H1 (cell line): ENCODE measurements at regions not wholly inside any gene's neighbourhood (a gene's known extent, or its start where the extent isn't known, plus 50 kb on each side); places are given as distances from the start of the nearest gene placed in this dataset.

Experiments used
- CTCF ChIA-PET: fragments of 300-600 bp; sonication (Branson Sonifier 250); formaldehyde crosslinking; loops from one replicate; lab custom pipeline; 2021; ENCODE audit not compliant: partially characterized antibody; lab: Charles Lee
- POLR2A ChIA-PET: fragments of 300-600 bp; sonication (Branson Sonifier 250); formaldehyde crosslinking; loops from one replicate; lab custom pipeline; 2021; ENCODE audit warnings: inconsistent platforms; ENCODE audit not compliant: partially characterized antibody; lab: Charles Lee
- DNase-seq, 2 experiments: peaks; one replicate each; pipeline versions ENCODE4 v3.0.0 to v3.0.0-alpha.2; 2010 to 2022; ENCODE audit warnings: low spot score in 2 of 2, low read depth in 1 of 2, mixed read lengths in 1 of 2
- FAIRE-seq: peaks from 2 replicates; lab custom pipeline; 2011; peaks lifted over from hg19 to GRCh38; lab: Jason Lieb, UNC
- H2AFZ ChIP-seq: 2 replicates; pipeline ENCODE4 v1.8.1; 2012; ENCODE audit warnings: low read length, inconsistent platforms
- H2AK5ac ChIP-seq: 2 replicates; pipeline ENCODE4 v1.6.1; 2013; ENCODE audit warnings: low read depth, low read length
- H2BK120ac ChIP-seq: replicated peaks from 2 replicates; pipeline ENCODE3; 2013; ENCODE audit warnings: low read depth, low read length, inconsistent platforms
- H2BK12ac ChIP-seq: 2 replicates; pipeline ENCODE4 v1.6.1; 2013; ENCODE audit warnings: low read depth, low read length
- H2BK15ac ChIP-seq: 2 replicates; pipeline ENCODE4 v1.6.1; 2013; ENCODE audit warnings: low read length
- H2BK20ac ChIP-seq: 2 replicates; pipeline ENCODE4 v1.6.1; 2013; ENCODE audit warnings: low read length
- H2BK5ac ChIP-seq: 2 replicates; pipeline ENCODE4 v1.6.1; 2013; ENCODE audit warnings: low read depth, low read length
- H3K14ac ChIP-seq: 2 replicates; pipeline ENCODE4 v1.6.1; 2013; ENCODE audit warnings: inconsistent platforms; ENCODE audit not compliant: insufficient read length
- H3K18ac ChIP-seq: 2 replicates; pipeline ENCODE4 v1.6.1; 2013; ENCODE audit warnings: low read length; ENCODE audit errors: extremely low read depth
- H3K23ac ChIP-seq: 2 replicates; pipeline ENCODE4 v1.6.1; 2013; ENCODE audit warnings: inconsistent platforms; ENCODE audit not compliant: insufficient read length
- H3K23me2 ChIP-seq: 2 replicates; pipeline ENCODE4 v1.6.1; 2013; ENCODE audit warnings: low read depth, low read length
- H3K27ac ChIP-seq: 2 replicates; pipeline ENCODE4 v1.6.1; 2011; ENCODE audit warnings: low read depth, low read length, inconsistent platforms
- H3K27me3 ChIP-seq, 4 experiments: replicated peaks in 1 of 4; 1 replicate in 1 of 4; 2 replicates in 3 of 4; pipeline versions ENCODE4 v1.6.1 to v1.8.1; 2011 to 2013; ENCODE audit warnings: low read length in 3 of 4, mild to moderate bottlenecking in 3 of 4, inconsistent platforms in 2 of 4, mixed read lengths in 2 of 4, moderate library complexity in 1 of 4; ENCODE audit not compliant: control insufficient read depth in 3 of 4, insufficient read depth in 3 of 4; ENCODE audit errors: extremely low read depth in 1 of 4
- H3K36me3 ChIP-seq, 4 experiments: 2 replicates each; pipeline versions ENCODE4 v1.6.1 to v1.8.1; 2011 to 2013; ENCODE audit warnings: mild to moderate bottlenecking in 4 of 4, low read length in 3 of 4, moderate library complexity in 2 of 4, control low read depth in 1 of 4, inconsistent platforms in 1 of 4; ENCODE audit not compliant: insufficient read depth in 4 of 4, control insufficient read depth in 2 of 4
- H3K4ac ChIP-seq: replicated peaks from 2 replicates; pipeline ENCODE3; 2013; ENCODE audit warnings: low read length, low read depth, mixed read lengths, inconsistent platforms; ENCODE audit not compliant: insufficient read length
- H3K4me1 ChIP-seq, 4 experiments: replicated peaks in 1 of 4; 1 replicate in 1 of 4; 2 replicates in 3 of 4; pipeline versions ENCODE4 v1.6.1 to v1.8.1; 2011 to 2013; ENCODE audit warnings: low read length in 3 of 4, inconsistent platforms in 2 of 4, mixed read lengths in 1 of 4; ENCODE audit not compliant: insufficient read depth in 4 of 4, control insufficient read depth in 3 of 4
- H3K4me2 ChIP-seq, 2 experiments: 2 replicates each; pipeline versions ENCODE4 v1.6.1 to v1.8.1; 2011 to 2013; ENCODE audit warnings: low read depth in 2 of 2, low read length in 2 of 2, control low read depth in 1 of 2, inconsistent platforms in 1 of 2, mild to moderate bottlenecking in 1 of 2; ENCODE audit not compliant: insufficient read depth in 1 of 2
- H3K4me3 ChIP-seq, 4 experiments: fragments of 200-600, 300-600 bp in 1 of 4; sonication (generic), shearing (Covaris generic), sonication (Bioruptor Twin) in 1 of 4; 2 replicates each; pipeline versions ENCODE4 v1.5.1 to v1.8.1; 2011 to 2016; ENCODE audit warnings: low read length in 4 of 4, low read depth in 3 of 4, control low read depth in 2 of 4, inconsistent platforms in 2 of 4, mild to moderate bottlenecking in 2 of 4, mixed read lengths in 1 of 4, moderate library complexity in 1 of 4; ENCODE audit not compliant: insufficient read depth in 2 of 4; ENCODE audit errors: extremely low read depth in 1 of 4
- H3K56ac ChIP-seq: replicated peaks from 2 replicates; pipeline ENCODE3; 2013; ENCODE audit warnings: low read depth, mild to moderate bottlenecking, mixed read lengths, low read length, inconsistent platforms; ENCODE audit not compliant: insufficient read length
- H3K79me1 ChIP-seq: 2 replicates; pipeline ENCODE4 v1.6.1; 2013; ENCODE audit warnings: low read depth, low read length, control low read depth
- H3K79me2 ChIP-seq, 2 experiments: 2 replicates each; pipeline versions ENCODE4 v1.6.1 to v1.8.1; 2012 to 2013; ENCODE audit warnings: low read length in 2 of 2, mild to moderate bottlenecking in 2 of 2, inconsistent platforms in 1 of 2; ENCODE audit not compliant: insufficient read depth in 2 of 2, control insufficient read depth in 1 of 2
- H3K9ac ChIP-seq, 4 experiments: replicated peaks in 1 of 4; 1 replicate in 1 of 4; 2 replicates in 3 of 4; pipeline versions ENCODE4 v1.6.1 to v1.8.1; 2011 to 2013; ENCODE audit warnings: low read depth in 3 of 4, low read length in 3 of 4, control low read depth in 2 of 4, mild to moderate bottlenecking in 2 of 4, moderate library complexity in 2 of 4, inconsistent platforms in 1 of 4; ENCODE audit errors: extremely low read depth in 1 of 4
- H3K9me3 ChIP-seq, 2 experiments: 2 replicates each; pipeline versions ENCODE4 v1.6.1 to v1.8.1; 2012 to 2013; ENCODE audit warnings: mild to moderate bottlenecking in 2 of 2, moderate library complexity in 2 of 2, control low read depth in 1 of 2, inconsistent platforms in 1 of 2, low read depth in 1 of 2, low read length in 1 of 2, mixed read lengths in 1 of 2; ENCODE audit not compliant: insufficient read depth in 2 of 2
- H4K20me1 ChIP-seq, 2 experiments: replicated peaks in 1 of 2; 2 replicates each; pipeline versions ENCODE3 to v1.8.1; 2011 to 2013; ENCODE audit warnings: inconsistent platforms in 2 of 2, low read length in 2 of 2, mild to moderate bottlenecking in 1 of 2; ENCODE audit not compliant: insufficient read depth in 2 of 2, control insufficient read depth in 1 of 2
- H4K5ac ChIP-seq: 2 replicates; pipeline ENCODE4 v1.6.1; 2013; ENCODE audit warnings: low read length, low read depth, mixed read lengths, inconsistent platforms; ENCODE audit not compliant: insufficient read length
- H4K8ac ChIP-seq: 2 replicates; pipeline ENCODE4 v1.8.0; 2013; ENCODE audit warnings: mild to moderate bottlenecking, moderate library complexity, low read length, inconsistent platforms; ENCODE audit not compliant: insufficient read depth; ENCODE audit errors: extremely low read depth
- H4K91ac ChIP-seq: replicated peaks from 2 replicates; pipeline ENCODE3; 2013; ENCODE audit warnings: low read length, mixed read lengths, inconsistent platforms; ENCODE audit not compliant: insufficient read length
- BCL11A ChIP-seq, 2 experiments: IDR thresholded peaks; one replicate each; pipeline ENCODE4 v1.6.1; 2011; ENCODE audit warnings: low read depth in 2 of 2, low read length in 2 of 2, mild to moderate bottlenecking in 2 of 2
- EZH2 ChIP-seq: fragments of 200-600 bp; sonication (generic); IDR thresholded peaks from 2 replicates; pipeline ENCODE4 v1.7.1; 2012; ENCODE audit warnings: low read depth, mild to moderate bottlenecking, moderate library complexity, low read length, inconsistent platforms; ENCODE audit not compliant: severe bottlenecking
- POLR2AphosphoS5 ChIP-seq: IDR thresholded peaks from 2 replicates; pipeline ENCODE4 v1.6.1; 2011; ENCODE audit warnings: low read depth, low read length
- RBBP5 ChIP-seq: IDR thresholded peaks from 2 replicates; pipeline ENCODE4 v1.7.1; 2012; ENCODE audit warnings: low read depth, mild to moderate bottlenecking, inconsistent platforms, low read length, moderate library complexity, borderline replicate concordance
- RXRA ChIP-seq: IDR thresholded peaks from 2 replicates; pipeline ENCODE4 v1.6.1; 2011; ENCODE audit warnings: low read depth, mild to moderate bottlenecking, low read length, moderate library complexity; ENCODE audit not compliant: insufficient read depth
- USF2 ChIP-seq: IDR thresholded peaks from 2 replicates; pipeline ENCODE4 v1.6.1; 2011; ENCODE audit warnings: low read length, improper control_type of control experiment
- WGBS, 2 experiments: shearing (Covaris generic) in 1 of 2; methylation state at CpG; one replicate each; pipeline versions ENCODE4 v1.1.6 to v1.1.7; 2013 to 2015; ENCODE audit warnings: low lambda C conversion rate in 2 of 2, mixed read lengths in 2 of 2, inconsistent platforms in 1 of 2, low coverage in 1 of 2, missing lambda C conversion rate in 1 of 2; ENCODE audit not compliant: insufficient replicate concordance in 2 of 2, insufficient coverage in 1 of 2, insufficient read length in 1 of 2; ENCODE audit errors: extremely low coverage in 1 of 2, missing lambda C conversion rate in 1 of 2; 5-methylcytosine and 5-hydroxymethylcytosine counted together

DNA sequence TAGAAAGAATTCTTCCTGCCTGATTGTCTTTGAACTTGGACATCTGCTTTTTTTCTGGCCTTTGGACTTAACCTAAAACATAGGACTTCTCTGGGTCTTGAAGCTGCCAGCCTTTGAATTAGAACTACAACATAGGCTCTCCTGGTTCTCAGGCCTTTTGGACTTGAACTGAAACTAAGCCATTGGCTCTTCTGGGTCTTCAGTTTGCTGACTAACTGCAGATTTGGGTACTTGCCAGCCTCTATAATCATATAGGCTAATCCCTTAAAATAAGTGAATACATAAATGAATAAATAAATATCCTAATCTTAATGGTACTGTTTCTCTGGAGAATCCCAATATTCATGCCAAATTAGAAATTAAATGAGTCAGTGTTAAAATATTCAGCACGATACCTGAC lies 473.4 kb upstream of the PAPPA start:
- Histone ChIP-seq H3K23ac (no peak overlapping the region), H3K79me1 (no peaks in the 10 kb centered on the region), H3K4me3 (no peak overlapping the region), H3K18ac (no peak overlapping the region), H3K23me2 (no peaks in the 10 kb centered on the region), H3K4ac (no peak overlapping the region), H3K36me3 (no peaks in the 10 kb centered on the region; a peak in 1 of 8 replicates), H2AFZ (no peak overlapping the region), H3K56ac (no peak overlapping the region), H3K79me2 (no peaks in the 10 kb centered on the region), H4K8ac (no peak overlapping the region), H4K20me1 (no peaks in the 10 kb centered on the region), H3K27ac (no peak overlapping the region), H2BK15ac (no peak overlapping the region), H2BK20ac (no peak overlapping the region), H2BK12ac (no peak overlapping the region), H4K5ac (no peak overlapping the region), H2AK5ac (no peak overlapping the region), H2BK120ac (no peak overlapping the region), H3K9ac (no peak overlapping the region), H3K14ac (no peak overlapping the region), H3K27me3 (no peaks in the 10 kb centered on the region), H2BK5ac (no peak overlapping the region), H3K9me3 (peaks cover 0 to 11% of the 10 kb centered on the region in 2 experiments; a peak in 1 of 4 replicates), H3K4me2 (no peak overlapping the region), H4K91ac (no peak overlapping the region), H3K4me1 (no peaks in the 10 kb centered on the region)
- WGBS, 2 experiments = 82% methylated on average over 1 of the region's 1 CpG; no CpG with 5 or more reads in 1 of the 2 experiments
- FAIRE-seq (no peak), DNase-seq (no peak)
- ChIA-PET POLR2A (no interaction called here), CTCF (interaction anchor here (1.1 kb wide), 1 partner anchor 12 kb away, joined by 3 read pairs; no protein-coding TSS in a partner anchor)
- TF ChIP-seq USF2 (no peak), BCL11A (IDR thresholded peaks at IDR 0.05; ENCODE audit: low read depth in 2 of 2, low read length in 2 of 2) (no peak), EZH2 (no peak), POLR2AphosphoS5 (no peak), RXRA (no peak), RBBP5 (no peak)
